SK-N-MC (cell line): ENCODE measurements at regions not wholly inside any gene's neighbourhood (a gene's known extent, or its start where the extent isn't known, plus 50 kb on each side); places are given as distances from the start of the nearest gene placed in this dataset.
A peak's percentile ranks its signal among the peaks of the same experiment; 100 is the strongest.
"Not testable (repeated sequence)": the region's sequence is repeated elsewhere in the genome, so short reads cannot be mapped to it uniquely, and the experiment has no call there.

Experiments used
- DNase-seq: peaks from one replicate; pipeline ENCODE4 v3.0.0-alpha.2; 2011; ENCODE audit warnings: low read depth, low spot score
- H3K27ac ChIP-seq: fragments of 200-600 bp; sonication (generic); 2 replicates; pipeline ENCODE4 v1.5.1; 2016; ENCODE audit warnings: mixed run types
- H3K36me3 ChIP-seq: fragments of 200-600 bp; sonication (generic); 2 replicates; pipeline ENCODE4 v1.6.1; 2017; ENCODE audit warnings: antibody characterized with exemption, low read length, mixed read lengths; ENCODE audit not compliant: insufficient read depth
- H3K4me3 ChIP-seq: fragments of 200-600 bp; sonication (generic); 2 replicates; pipeline ENCODE4 v1.5.1; 2016
- H3K9ac ChIP-seq: fragments of 200-600 bp; sonication (generic); 2 replicates; pipeline ENCODE4 v1.8.0; 2017; ENCODE audit warnings: mixed run types, mixed read lengths; ENCODE audit not compliant: insufficient read length
- H3K9me3 ChIP-seq: fragments of 200-600 bp; sonication (generic); 2 replicates; pipeline ENCODE4 v1.6.1; 2017; ENCODE audit warnings: low read depth, mild to moderate bottlenecking, antibody characterized with exemption, low read length, moderate library complexity, mixed read lengths
- EZH2 ChIP-seq: fragments of 200-600 bp; sonication (generic); IDR thresholded peaks from one replicate; pipeline ENCODE4 v1.6.1; 2017; ENCODE audit warnings: antibody characterized with exemption
- FOXP2 ChIP-seq: optimal IDR thresholded peaks from 2 replicates; pipeline ENCODE3; 2011; ENCODE audit warnings: mild to moderate bottlenecking, moderate library complexity; ENCODE audit not compliant: insufficient read depth; ENCODE audit errors: extremely low read length, control extremely low read depth
- POLR2AphosphoS5 ChIP-seq: IDR thresholded peaks from 2 replicates; pipeline ENCODE4 v1.6.1; 2012; ENCODE audit warnings: mild to moderate bottlenecking, low read depth, low read length, borderline replicate concordance

DNA sequence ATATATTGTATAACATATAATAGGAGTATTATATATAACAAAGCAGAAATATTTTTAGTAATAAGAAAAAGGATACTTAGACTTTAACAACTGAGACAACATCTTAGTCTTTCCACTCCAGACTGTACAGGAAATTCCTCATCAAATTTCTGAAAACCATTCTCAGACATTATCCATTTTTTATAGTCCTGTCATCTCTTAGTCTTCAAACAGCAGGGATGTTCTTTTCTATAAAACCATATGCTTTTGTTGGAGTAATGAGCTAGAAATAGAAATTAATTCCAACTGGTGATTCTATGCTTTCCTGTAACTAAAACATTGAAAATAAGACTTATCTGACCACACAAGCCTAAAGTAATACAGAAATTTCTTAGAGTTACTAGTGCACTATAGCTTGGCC is 82.2 kb upstream of the CSNK1A1L start:
- no peak for DNase-seq
- no peak overlapping the region for H3K27ac ChIP-seq
- H3K9ac ChIP-seq: no peak overlapping the region
- no peak overlapping the region for H3K4me3 ChIP-seq
- TF ChIP-seq EZH2 (no peak), POLR2AphosphoS5 (no peak), FOXP2 (no peak)
- H3K9me3 ChIP-seq: no peaks in the 10 kb centered on the region
- H3K36me3 ChIP-seq: no peaks in the 10 kb centered on the region

DNA sequence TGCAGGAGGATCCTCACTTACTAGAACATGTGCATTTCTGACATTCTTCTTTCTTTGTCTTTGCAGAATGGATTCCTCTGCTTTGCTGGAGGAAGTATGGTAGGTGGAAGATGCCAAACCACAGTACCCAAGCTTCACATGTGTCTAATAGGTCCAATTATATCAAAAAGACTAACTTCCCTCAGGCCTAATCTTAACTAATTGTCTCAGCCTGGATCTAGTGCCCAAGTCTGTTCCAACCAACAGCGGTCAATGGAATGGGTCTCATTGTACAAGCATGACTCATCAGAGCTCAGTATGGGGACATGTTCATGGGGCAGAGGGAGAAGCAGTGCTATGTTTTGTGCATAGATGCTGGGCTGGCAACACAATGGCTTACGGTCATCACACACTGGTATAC is 81.6 kb upstream of the CSNK1A1L start:
- no peak for DNase-seq

DNA sequence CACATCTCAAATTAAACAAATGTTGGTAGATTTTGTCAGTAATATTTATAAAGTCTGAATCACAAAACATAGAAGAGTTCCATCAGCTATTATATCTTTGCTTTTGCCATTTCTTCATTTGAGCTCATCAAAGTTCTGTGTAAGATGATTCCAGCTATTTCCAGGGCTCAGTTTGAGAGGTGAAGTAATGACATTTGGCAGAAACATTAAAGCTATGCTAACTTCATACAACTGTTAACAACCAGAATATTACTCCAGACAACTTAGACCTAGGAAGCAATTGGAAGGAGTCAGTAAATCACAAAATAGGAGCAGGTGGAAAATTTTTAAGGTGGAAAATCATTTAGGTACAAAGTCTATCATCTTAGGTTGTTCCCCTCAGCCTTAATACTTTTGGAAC is 76.2 kb upstream of the CSNK1A1L start:
- no peaks in the 10 kb centered on the region for H3K9me3 ChIP-seq
- no peak overlapping the region for H3K27ac ChIP-seq
- H3K36me3 ChIP-seq: no peaks in the 10 kb centered on the region
- no peak for DNase-seq
- TF ChIP-seq FOXP2: no peak
- no peak for TF ChIP-seq EZH2
- TF ChIP-seq POLR2AphosphoS5: no peak
- no peak overlapping the region for H3K9ac ChIP-seq
- no peak overlapping the region for H3K4me3 ChIP-seq

More for the DNA sequence above, 81.6 kb upstream of the CSNK1A1L start:
- Histone ChIP-seq H3K27ac (no peak overlapping the region), H3K9me3 (no peaks in the 10 kb centered on the region), H3K9ac (no peak overlapping the region), H3K4me3 (no peak overlapping the region), H3K36me3 (no peaks in the 10 kb centered on the region)
- TF ChIP-seq POLR2AphosphoS5 (no peak), EZH2 (no peak), FOXP2 (no peak)

- H3K36me3 ChIP-seq: no peaks in the 10 kb centered on the region
- no peak for DNase-seq
- no peaks in the 10 kb centered on the region for H3K9me3 ChIP-seq
- H3K27ac ChIP-seq: no peak overlapping the region
- TF ChIP-seq FOXP2: no peak
- no peak for TF ChIP-seq POLR2AphosphoS5
- no peak for TF ChIP-seq EZH2
- H3K4me3 ChIP-seq: no peak overlapping the region
- no peak overlapping the region for H3K9ac ChIP-seq
Observed at GRCh38 chr13:37179645-37180044, 74.2 kb upstream of the CSNK1A1L start.

GRCh38 chr13:37177125-37177524 is 71.7 kb upstream of the CSNK1A1L start:
- Histone ChIP-seq H3K27ac (no peak overlapping the region), H3K9ac (no peak overlapping the region), H3K9me3 (no peaks in the 10 kb centered on the region), H3K4me3 (peak overlapping the region; percentile 58; the same call in 1 of the 2 replicates), H3K36me3 (no peaks in the 10 kb centered on the region)
- no peak for DNase-seq
- TF ChIP-seq EZH2 (no peak), POLR2AphosphoS5 (no peak), FOXP2 (no peak)

DNA sequence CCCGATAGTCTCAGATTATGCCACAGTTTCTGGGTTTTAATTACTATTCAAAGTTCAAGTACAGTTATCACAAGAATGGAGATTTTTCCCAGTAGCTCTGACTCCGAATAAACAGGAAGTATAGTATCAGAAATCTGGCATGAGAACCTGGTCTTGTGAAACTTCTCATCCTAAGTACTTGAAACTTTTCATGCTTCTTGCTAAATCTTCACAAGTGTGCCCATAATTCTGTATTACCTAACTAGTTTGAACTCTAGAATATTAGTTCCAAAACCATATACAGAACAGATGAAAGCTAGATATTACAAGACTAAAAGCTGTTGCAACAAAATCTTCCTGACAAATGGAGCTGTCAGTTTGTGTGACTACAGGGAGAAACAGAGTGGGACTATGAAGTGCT is 70.5 kb upstream of the CSNK1A1L start:
- Histone ChIP-seq H3K27ac (peak overlapping the region; percentile 84), H3K4me3 (peak overlapping the region; percentile 58), H3K9ac (no peak overlapping the region), H3K9me3 (no peaks in the 10 kb centered on the region), H3K36me3 (no peaks in the 10 kb centered on the region)
- DNase-seq: peak; percentile 90
- no peak; the same call in 1 of the 2 replicates for TF ChIP-seq POLR2AphosphoS5
- TF ChIP-seq FOXP2: no peak
- no peak for TF ChIP-seq EZH2

- no peak for DNase-seq
- peak overlapping the region; percentile 67 for H3K27ac ChIP-seq
Observed at GRCh38 chr13:37173214-37173613, 67.8 kb upstream of the CSNK1A1L start.

DNA sequence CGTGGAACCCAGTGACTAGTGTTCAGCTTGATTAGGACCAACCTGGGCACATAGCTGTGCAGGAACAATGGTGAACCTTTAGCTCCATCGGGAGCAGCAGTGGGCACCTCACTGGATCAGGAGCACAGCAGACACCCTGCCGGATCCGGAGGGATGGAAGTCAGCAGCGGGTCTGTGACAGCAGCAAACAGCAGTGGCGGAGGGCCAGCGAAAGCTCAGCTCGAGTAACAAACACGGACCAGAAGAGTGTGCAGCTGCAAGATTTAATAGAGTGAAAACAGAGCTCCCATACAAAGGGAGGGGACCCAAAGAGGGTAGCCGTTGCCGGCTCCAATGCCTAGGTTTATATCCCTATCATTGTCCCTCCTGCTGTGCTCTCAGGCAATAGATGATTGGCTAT is 66.8 kb upstream of the CSNK1A1L start:
- not testable (repeated sequence) for H3K9me3 ChIP-seq, DNase-seq, H3K36me3 ChIP-seq, H3K27ac ChIP-seq, H3K4me3 ChIP-seq, H3K9ac ChIP-seq

More at GRCh38 chr13:37173214-37173613, 67.8 kb upstream of the CSNK1A1L start:
- no peaks in the 10 kb centered on the region for H3K36me3 ChIP-seq
- TF ChIP-seq EZH2 (no peak), FOXP2 (no peak), POLR2AphosphoS5 (no peak)
- H3K9me3 ChIP-seq: no peaks in the 10 kb centered on the region
- peak overlapping the region; percentile 48 for H3K4me3 ChIP-seq
- no peak overlapping the region for H3K9ac ChIP-seq

DNA sequence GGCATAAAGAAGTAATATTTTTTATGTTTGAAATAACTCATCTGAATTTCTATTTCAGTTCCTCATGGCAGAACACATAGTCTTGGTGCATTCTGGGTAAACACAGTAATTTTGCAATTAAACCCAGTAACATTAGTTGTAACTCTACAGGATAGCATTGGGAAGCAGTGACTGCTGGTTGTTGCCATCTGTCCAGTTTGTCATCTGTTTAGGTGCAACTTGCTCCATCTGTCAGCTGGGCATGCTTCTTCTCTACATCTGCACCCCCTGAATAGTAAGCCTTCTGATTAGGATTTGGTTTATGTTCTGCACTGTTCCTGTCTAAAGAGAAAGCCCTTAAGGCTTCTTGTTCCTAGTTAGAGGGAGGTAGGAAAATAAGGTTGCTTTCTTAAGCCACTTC is 63.5 kb upstream of the CSNK1A1L start:
- Histone ChIP-seq H3K27ac (no peak overlapping the region), H3K9me3 (no peaks in the 10 kb centered on the region), H3K36me3 (no peaks in the 10 kb centered on the region), H3K4me3 (no peak overlapping the region), H3K9ac (no peak overlapping the region)
- DNase-seq: no peak
- no peak for TF ChIP-seq FOXP2
- TF ChIP-seq POLR2AphosphoS5: no peak
- no peak for TF ChIP-seq EZH2
